SK-N-SH treated with all-trans-retinoic acid at 6 μM for 48 hours (cell line): ENCODE measurements at regions not wholly inside any gene's neighbourhood (a gene's known extent, or its start where the extent isn't known, plus 50 kb on each side); places are given as distances from the start of the nearest gene placed in this dataset.

Experiments
- ATAC-seq: fragments of 200-7000 bp; cut with Tn5 transposase; 3 replicates; pipeline ENCODE4 v1.9.1; 2020; ENCODE audit warnings: mild to moderate bottlenecking, moderate library complexity
- ESRRG ChIP-seq: fragments of 250-450 bp; sonication (Bioruptor Pico); IDR thresholded peaks from 2 replicates; pipeline ENCODE4 v1.6.1; 2021; ENCODE audit warnings: mild to moderate bottlenecking
- GLIS3 ChIP-seq: fragments of 250-450 bp; sonication (Bioruptor Pico); IDR thresholded peaks from 2 replicates; pipeline ENCODE4 v1.5.0; 2020; ENCODE audit warnings: mild to moderate bottlenecking, moderate library complexity
- ISL1 ChIP-seq: fragments of 250-450 bp; sonication (Bioruptor Pico); IDR thresholded peaks from 2 replicates; pipeline ENCODE4 v2.1.2; 2022; ENCODE audit warnings: mild to moderate bottlenecking, moderate library complexity
- OSR1 ChIP-seq: fragments of 250-450 bp; sonication (Bioruptor Pico); IDR thresholded peaks from 2 replicates; pipeline ENCODE4 v1.8.0; 2022; ENCODE audit warnings: moderate library complexity, mild to moderate bottlenecking, inconsistent platforms
- RARB ChIP-seq: fragments of 250-450 bp; sonication (Bioruptor Pico); IDR thresholded peaks from 2 replicates; pipeline ENCODE4 v1.8.0; 2021; ENCODE audit warnings: mild to moderate bottlenecking, moderate library complexity
- SNAI2 ChIP-seq: fragments of 250-450 bp; sonication (Bioruptor Pico); IDR thresholded peaks from 2 replicates; pipeline ENCODE4 v1.5.0; 2020; ENCODE audit warnings: mild to moderate bottlenecking, moderate library complexity
- TCF4 ChIP-seq: fragments of 250-450 bp; sonication (Bioruptor Pico); IDR thresholded peaks from 2 replicates; pipeline ENCODE4 v1.8.0; 2021; ENCODE audit warnings: mild to moderate bottlenecking, moderate library complexity, borderline replicate concordance
- TOX ChIP-seq: fragments of 250-450 bp; sonication (Bioruptor Pico); IDR thresholded peaks from 2 replicates; pipeline ENCODE4 v1.8.0; 2021; ENCODE audit warnings: mild to moderate bottlenecking, moderate library complexity, borderline replicate concordance
- TSHZ2 ChIP-seq: fragments of 250-450 bp; sonication (Bioruptor Pico); IDR thresholded peaks from 2 replicates; pipeline ENCODE4 v1.5.0; 2020; ENCODE audit warnings: mild to moderate bottlenecking, moderate library complexity
- ZC3H10 ChIP-seq: fragments of 250-450 bp; sonication (Bioruptor Pico); IDR thresholded peaks from 2 replicates; pipeline ENCODE4 v1.5.1; 2021; ENCODE audit warnings: mild to moderate bottlenecking, moderate library complexity
- ZFP3 ChIP-seq: fragments of 250-450 bp; sonication (Bioruptor Pico); IDR thresholded peaks from 2 replicates; pipeline ENCODE4 v1.5.0; 2020; ENCODE audit warnings: mild to moderate bottlenecking, moderate library complexity
- ZFP30 ChIP-seq: fragments of 450-650 bp; formaldehyde crosslinking; IDR thresholded peaks from 2 replicates; pipeline ENCODE4 v1.5.0; 2022; ENCODE audit warnings: mild to moderate bottlenecking, moderate library complexity
- ZNF70 ChIP-seq: fragments of 450-650 bp; formaldehyde crosslinking; IDR thresholded peaks from 2 replicates; pipeline ENCODE4 v1.5.0; 2020; ENCODE audit warnings: mild to moderate bottlenecking, moderate library complexity
- TF ChIP-seq, protein P1 (sequence below): fragments of 250-450 bp; sonication (Bioruptor Pico); IDR thresholded peaks from 2 replicates; pipeline ENCODE4 v1.5.1; 2021; ENCODE audit warnings: mild to moderate bottlenecking, moderate library complexity
- TF ChIP-seq, protein P2 (sequence below): fragments of 250-450 bp; sonication (Bioruptor Pico); IDR thresholded peaks from 2 replicates; pipeline ENCODE4 v1.5.1; 2020; ENCODE audit warnings: low read depth, mild to moderate bottlenecking, moderate library complexity
- TF ChIP-seq, protein P3 (sequence below): fragments of 250-450 bp; sonication (Bioruptor Pico); IDR thresholded peaks from 2 replicates; pipeline ENCODE4 v1.8.0; 2021; ENCODE audit warnings: low read depth, mild to moderate bottlenecking, moderate library complexity, borderline replicate concordance
- TF ChIP-seq, protein P4 (sequence below): fragments of 250-450 bp; sonication (Bioruptor Pico); IDR thresholded peaks from 2 replicates; pipeline ENCODE4 v1.8.0; 2020; ENCODE audit warnings: mild to moderate bottlenecking, moderate library complexity, borderline replicate concordance

DNA sequence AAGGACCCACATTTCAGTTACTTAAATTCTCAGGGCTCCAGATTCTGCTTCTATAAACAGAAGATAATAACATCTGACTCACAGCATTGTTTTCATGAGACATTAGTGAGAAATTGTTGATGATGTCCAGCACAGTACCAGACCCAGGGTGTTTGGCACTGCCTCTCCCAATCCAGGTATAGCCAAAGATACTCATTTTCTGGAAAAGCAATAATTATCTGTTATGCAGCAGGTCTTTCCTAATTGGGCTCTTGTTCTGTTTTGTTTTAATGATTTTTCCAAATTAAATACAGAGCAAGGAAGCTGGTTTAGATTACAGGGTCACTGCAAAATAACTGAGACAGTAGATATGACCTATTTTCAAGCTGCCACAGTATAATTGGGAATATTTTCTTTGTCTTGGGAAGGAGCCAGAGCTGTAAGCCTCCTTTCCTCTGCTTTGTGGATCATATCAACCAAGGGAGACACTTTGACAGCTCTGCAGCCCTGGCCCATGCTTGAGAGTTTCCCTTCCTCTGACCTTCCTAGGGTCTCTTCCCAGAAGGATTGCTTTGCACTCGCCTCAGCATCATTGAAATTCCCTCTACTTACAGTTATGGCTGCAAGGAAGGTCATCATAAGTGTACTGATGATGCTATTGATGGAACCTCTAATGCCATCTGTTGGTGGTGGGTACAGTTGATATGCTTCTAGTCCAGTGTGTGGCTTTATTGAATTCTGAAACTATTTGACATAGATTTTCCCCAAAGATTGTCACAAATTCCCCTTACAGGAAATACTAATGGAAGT lies 522.4 kb upstream of the ADAMTS9 start (continued):
- TF ChIP-seq, protein P1, sequence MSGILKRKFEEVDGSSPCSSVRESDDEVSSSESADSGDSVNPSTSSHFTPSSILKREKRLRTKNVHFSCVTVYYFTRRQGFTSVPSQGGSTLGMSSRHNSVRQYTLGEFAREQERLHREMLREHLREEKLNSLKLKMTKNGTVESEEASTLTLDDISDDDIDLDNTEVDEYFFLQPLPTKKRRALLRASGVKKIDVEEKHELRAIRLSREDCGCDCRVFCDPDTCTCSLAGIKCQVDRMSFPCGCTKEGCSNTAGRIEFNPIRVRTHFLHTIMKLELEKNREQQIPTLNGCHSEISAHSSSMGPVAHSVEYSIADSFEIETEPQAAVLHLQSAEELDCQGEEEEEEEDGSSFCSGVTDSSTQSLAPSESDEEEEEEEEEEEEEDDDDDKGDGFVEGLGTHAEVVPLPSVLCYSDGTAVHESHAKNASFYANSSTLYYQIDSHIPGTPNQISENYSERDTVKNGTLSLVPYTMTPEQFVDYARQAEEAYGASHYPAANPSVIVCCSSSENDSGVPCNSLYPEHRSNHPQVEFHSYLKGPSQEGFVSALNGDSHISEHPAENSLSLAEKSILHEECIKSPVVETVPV (CRISPR knock-in tag): peak; percentile 74; the same call in 1 of the 2 replicates
- TF ChIP-seq, all 23 proteins: peak for 12

DNA sequence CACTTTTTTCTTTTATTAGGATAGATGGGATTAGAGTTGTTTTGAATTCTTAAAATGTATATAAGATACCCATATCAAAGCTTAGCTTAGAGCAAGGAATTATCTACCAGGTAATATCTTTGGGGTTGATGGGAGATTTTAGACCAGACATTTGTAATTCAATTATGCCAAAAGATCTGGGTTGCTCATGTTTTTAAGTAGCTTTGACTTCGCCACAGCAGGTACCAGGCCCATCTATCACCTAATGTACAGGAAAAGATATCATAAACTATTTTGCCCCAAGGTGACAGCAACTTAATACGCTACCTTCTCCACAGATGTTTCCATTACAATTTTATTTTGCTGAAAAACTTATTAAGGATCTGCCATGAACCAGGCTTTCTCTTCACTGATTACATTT lies 514.6 kb upstream of the ADAMTS9 start:
- no peak for TF ChIP-seq TSHZ2 (CRISPR knock-in tag)
- no peak for TF ChIP-seq SNAI2 (CRISPR knock-in tag)
- TF ChIP-seq, protein P2, sequence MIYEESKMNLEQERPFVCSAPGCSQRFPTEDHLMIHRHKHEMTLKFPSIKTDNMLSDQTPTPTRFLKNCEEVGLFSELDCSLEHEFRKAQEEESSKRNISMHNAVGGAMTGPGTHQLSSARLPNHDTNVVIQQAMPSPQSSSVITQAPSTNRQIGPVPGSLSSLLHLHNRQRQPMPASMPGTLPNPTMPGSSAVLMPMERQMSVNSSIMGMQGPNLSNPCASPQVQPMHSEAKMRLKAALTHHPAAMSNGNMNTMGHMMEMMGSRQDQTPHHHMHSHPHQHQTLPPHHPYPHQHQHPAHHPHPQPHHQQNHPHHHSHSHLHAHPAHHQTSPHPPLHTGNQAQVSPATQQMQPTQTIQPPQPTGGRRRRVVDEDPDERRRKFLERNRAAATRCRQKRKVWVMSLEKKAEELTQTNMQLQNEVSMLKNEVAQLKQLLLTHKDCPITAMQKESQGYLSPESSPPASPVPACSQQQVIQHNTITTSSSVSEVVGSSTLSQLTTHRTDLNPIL: no peak
- no peak for TF ChIP-seq ISL1 (CRISPR knock-in tag)
- TF ChIP-seq TCF4: no peak
- TF ChIP-seq, protein P3, sequence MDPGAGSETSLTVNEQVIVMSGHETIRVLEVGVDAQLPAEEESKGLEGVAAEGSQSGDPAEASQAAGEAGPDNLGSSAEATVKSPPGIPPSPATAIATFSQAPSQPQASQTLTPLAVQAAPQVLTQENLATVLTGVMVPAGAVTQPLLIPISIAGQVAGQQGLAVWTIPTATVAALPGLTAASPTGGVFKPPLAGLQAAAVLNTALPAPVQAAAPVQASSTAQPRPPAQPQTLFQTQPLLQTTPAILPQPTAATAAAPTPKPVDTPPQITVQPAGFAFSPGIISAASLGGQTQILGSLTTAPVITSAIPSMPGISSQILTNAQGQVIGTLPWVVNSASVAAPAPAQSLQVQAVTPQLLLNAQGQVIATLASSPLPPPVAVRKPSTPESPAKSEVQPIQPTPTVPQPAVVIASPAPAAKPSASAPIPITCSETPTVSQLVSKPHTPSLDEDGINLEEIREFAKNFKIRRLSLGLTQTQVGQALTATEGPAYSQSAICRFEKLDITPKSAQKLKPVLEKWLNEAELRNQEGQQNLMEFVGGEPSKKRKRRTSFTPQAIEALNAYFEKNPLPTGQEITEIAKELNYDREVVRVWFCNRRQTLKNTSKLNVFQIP (CRISPR knock-in tag): no peak
- no peak for TF ChIP-seq OSR1 (CRISPR knock-in tag)
- TF ChIP-seq GLIS3 (CRISPR knock-in tag): no peak
- TF ChIP-seq, all 23 proteins: peak for 0
- no peak for ATAC-seq

- no peak for ATAC-seq
- TF ChIP-seq TSHZ2 (CRISPR knock-in tag) (no peak), ESRRG (CRISPR knock-in tag) (no peak), OSR1 (CRISPR knock-in tag) (no peak), TCF4 (no peak), ZFP3 (CRISPR knock-in tag) (no peak), ZNF70 (CRISPR knock-in tag) (no peak), ZFP30 (CRISPR knock-in tag) (no peak), TOX (CRISPR knock-in tag) (no peak), RARB (CRISPR knock-in tag) (no peak), SNAI2 (CRISPR knock-in tag) (no peak), ZC3H10 (CRISPR knock-in tag) (no peak)
- TF ChIP-seq, protein P2: no peak
- TF ChIP-seq, protein P1 (CRISPR knock-in tag): no peak
- TF ChIP-seq, protein P3 (CRISPR knock-in tag): no peak
- TF ChIP-seq, protein P4, sequence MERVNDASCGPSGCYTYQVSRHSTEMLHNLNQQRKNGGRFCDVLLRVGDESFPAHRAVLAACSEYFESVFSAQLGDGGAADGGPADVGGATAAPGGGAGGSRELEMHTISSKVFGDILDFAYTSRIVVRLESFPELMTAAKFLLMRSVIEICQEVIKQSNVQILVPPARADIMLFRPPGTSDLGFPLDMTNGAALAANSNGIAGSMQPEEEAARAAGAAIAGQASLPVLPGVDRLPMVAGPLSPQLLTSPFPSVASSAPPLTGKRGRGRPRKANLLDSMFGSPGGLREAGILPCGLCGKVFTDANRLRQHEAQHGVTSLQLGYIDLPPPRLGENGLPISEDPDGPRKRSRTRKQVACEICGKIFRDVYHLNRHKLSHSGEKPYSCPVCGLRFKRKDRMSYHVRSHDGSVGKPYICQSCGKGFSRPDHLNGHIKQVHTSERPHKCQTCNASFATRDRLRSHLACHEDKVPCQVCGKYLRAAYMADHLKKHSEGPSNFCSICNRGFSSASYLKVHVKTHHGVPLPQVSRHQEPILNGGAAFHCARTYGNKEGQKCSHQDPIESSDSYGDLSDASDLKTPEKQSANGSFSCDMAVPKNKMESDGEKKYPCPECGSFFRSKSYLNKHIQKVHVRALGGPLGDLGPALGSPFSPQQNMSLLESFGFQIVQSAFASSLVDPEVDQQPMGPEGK: no peak
- TF ChIP-seq, all 23 proteins: peak for 0
Observed at GRCh38 chr3:65201926-65202325, 514.1 kb upstream of the ADAMTS9 start.
